Choroid plexus epithelial cell (primary cell): ENCODE measurements at regions not wholly inside any gene's neighbourhood (a gene's known extent, or its start where the extent isn't known, plus 50 kb on each side); places are given as distances from the start of the nearest gene placed in this dataset.

Experiments
- DNase-seq: peaks from one replicate; pipeline ENCODE4 v3.0.0-alpha.2; 2010; ENCODE audit warnings: low read depth
- H3K4me3 ChIP-seq: 2 replicates; pipeline ENCODE4 v1.5.1; 2011; ENCODE audit warnings: low read depth, mild to moderate bottlenecking, control low read depth, low read length, moderate library complexity
- TF ChIP-seq, protein P1 (sequence below): conservative IDR thresholded peaks from 2 replicates; pipeline ENCODE4 v1.5.1; 2011; ENCODE audit warnings: low read depth, mild to moderate bottlenecking, control low read depth, inconsistent platforms, low read length, moderate library complexity

DNA sequence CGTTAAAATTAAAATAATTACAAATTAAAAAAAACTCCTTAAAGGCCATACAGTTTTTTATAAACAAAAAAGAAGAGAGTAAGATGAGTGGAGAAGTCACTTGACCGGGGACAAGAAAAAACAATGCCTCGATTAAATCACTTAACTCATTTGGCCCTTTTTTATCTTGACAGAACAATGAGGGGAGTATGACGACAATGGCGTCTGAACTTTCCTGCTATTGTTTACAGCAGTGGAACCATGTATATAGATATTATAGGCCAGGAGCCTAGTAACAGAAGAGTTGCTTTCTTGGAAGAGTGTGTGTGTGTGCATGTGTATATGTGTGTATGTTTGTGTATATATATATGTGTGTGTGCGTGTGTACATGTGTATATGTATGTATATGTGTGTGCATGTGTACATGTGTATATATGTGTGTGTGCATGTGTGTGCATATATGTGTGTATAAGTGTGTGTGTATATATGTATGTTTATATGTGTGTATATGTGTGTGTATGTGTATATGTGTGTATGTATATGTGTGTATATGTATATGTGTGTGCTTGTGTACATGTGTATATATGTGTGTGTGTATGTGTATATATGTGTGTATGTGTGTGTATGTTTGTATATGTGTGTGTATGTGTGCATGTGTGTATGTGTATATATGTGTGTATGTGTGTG is 153.4 kb upstream of the FAT1 start:
- TF ChIP-seq, protein P1, sequence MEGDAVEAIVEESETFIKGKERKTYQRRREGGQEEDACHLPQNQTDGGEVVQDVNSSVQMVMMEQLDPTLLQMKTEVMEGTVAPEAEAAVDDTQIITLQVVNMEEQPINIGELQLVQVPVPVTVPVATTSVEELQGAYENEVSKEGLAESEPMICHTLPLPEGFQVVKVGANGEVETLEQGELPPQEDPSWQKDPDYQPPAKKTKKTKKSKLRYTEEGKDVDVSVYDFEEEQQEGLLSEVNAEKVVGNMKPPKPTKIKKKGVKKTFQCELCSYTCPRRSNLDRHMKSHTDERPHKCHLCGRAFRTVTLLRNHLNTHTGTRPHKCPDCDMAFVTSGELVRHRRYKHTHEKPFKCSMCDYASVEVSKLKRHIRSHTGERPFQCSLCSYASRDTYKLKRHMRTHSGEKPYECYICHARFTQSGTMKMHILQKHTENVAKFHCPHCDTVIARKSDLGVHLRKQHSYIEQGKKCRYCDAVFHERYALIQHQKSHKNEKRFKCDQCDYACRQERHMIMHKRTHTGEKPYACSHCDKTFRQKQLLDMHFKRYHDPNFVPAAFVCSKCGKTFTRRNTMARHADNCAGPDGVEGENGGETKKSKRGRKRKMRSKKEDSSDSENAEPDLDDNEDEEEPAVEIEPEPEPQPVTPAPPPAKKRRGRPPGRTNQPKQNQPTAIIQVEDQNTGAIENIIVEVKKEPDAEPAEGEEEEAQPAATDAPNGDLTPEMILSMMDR, result no peak
- H3K4me3 ChIP-seq, result no peak overlapping the region
- DNase-seq, result no peak

DNA sequence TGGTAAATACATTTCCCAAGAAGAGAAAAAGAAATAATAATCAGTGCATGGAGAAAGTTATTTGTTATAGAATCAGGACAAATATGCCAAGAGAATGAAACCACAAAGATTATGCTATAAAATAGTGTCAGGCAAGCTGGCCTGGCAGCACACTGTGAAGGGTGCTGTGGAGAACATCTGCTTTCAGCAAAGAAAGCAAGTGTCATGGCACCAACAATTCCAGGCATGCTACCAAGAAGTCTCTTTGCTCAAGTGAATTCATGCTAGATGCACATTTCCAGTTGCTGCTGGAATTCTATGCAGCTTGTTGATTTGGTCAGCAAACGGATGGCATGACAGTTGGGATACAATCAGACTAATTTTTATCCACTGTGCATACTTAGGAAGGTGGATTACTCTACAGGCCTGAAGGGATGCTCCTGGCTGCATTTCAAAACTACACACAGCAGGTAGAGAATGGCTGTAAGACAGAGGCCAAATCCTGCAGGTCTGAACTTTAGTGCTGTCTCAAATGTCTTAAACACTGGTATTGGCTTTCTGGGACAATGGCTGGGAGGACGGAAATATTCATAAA is 154.6 kb upstream of the FAT1 start:
- H3K4me3 ChIP-seq, result no peak overlapping the region
- TF ChIP-seq, protein P1, result no peak
- DNase-seq, result no peak

DNA sequence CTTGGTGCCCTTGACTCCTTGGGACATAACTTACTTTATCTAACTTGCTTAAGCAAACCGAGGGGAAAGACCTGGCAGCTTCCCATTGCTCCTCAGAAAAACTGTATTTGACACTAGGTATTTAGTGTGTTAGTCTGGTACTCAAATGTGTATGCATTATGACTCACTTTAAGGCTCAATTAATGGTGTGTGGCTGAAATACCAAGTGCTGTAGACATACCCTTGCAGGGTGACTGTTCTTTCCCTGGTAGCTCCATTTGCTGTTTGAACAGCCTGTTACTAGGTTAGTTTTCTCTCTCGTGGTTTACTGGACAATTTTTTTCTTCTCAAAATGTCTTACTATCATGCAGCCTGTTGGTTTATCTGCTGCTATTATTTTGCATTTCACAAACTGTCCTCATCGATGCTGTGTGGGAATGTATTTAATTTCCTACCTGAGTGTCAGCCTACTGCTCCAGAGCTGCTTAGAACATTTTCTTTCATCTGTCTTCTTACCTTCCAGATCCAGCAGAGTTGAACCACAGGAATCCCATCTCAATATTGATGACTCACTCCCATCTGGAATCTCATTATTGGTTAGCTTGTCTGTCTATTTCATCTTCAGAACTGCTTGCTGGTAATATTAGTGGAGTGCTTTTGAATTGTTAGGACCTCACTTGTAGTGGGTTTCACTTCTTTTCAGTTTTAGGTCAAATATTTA is 158.0 kb upstream of the FAT1 start:
- peak; percentile 72 for DNase-seq
- TF ChIP-seq, protein P1, result no peak
- no peak overlapping the region for H3K4me3 ChIP-seq

DNA sequence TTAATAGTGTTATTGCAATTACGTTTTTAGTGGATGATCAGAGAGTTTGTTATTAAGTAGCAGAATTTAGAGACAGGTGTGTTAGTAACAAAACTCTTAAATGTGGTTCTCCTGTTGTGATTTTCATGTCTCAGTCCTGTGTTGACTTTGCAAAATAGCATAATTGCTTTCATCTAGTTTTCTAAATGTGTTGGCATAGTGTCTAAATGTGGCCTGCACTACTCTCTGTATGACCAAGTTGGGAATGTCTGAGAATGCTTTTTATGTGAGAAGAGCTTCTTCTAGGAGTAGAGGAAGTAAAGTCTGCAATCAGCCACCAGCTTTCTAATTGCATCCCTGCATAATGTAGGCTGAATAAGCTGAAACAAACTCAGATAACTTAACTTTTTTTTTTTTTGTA is 158.6 kb upstream of the FAT1 start:
- H3K4me3 ChIP-seq, result no peak overlapping the region
- TF ChIP-seq, protein P1, result no peak
- no peak for DNase-seq

DNA sequence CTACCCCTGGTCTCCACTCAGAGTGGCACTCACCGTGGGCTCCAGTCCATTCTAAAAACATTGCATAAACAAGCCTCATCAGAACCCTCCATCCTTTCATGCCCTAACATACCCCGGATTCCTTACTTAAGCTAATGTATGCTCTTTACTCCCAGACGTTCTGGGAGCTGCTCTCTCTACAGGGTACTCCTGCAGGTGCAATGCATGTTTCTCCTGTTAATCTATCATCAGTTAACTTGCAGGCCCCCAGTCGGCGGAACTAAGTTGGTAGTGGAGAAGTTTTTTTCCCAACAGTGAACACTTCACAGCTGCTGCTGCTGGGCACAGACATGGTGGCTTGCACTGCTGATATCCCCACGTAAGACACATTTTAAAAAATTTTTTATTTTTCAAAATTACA is 161.6 kb upstream of the FAT1 start:
- TF ChIP-seq, protein P1, result no peak
- no peak for DNase-seq
- H3K4me3 ChIP-seq, result no peak overlapping the region

DNA sequence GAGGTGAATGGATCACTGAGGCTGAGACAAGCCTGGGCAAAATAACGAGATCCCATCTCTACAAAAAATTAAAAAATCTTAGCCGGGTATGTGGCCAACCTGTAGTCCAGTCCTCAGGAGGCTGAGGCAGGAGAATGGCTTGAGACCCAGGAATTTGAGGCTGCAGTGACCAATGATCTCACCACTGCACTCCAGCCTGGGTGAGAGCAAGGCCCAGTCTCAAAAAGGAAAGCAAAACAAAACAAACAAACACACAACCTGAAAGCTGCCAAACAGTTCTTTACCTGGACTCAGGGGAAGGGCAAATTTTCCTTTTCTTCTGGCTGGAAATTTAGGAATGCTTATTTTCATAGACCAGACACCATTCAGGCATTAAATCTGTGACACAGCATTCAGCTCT is 163.1 kb upstream of the FAT1 start:
- no peak for DNase-seq
- H3K4me3 ChIP-seq, result no peak overlapping the region
- TF ChIP-seq, protein P1, result no peak
